Putamen (tissue), 1 donor: ENCODE measurements at regions not wholly inside any gene's neighbourhood (a gene's known extent, or its start where the extent isn't known, plus 50 kb on each side); places are given as distances from the start of the nearest gene placed in this dataset.

Source experiments
- DNase-seq: peaks from one replicate; pipeline ENCODE4 v3.0.0-alpha.2; 2016; ENCODE audit warnings: low spot score

- no peak for DNase-seq
Observed at GRCh38 chr5:148012801-148013200, 51.0 kb upstream of the SPINK5 start.

GRCh38 chr5:148011398-148012137, 52.2 kb upstream of the SPINK5 start:
- no peak for DNase-seq

- DNase-seq = no peak
Observed at GRCh38 chr5:148005788-148006520, 57.8 kb upstream of the SPINK5 start.

GRCh38 chr5:148003226-148003625, 60.6 kb upstream of the SPINK5 start:
- no peak for DNase-seq

GRCh38 chr5:148002451-148002850, 61.3 kb upstream of the SPINK5 start:
- no peak for DNase-seq

GRCh38 chr5:148000036-148000435, 63.7 kb upstream of the SPINK5 start:
- DNase-seq = no peak

- DNase-seq = no peak
Observed at GRCh38 chr5:147998704-147999103, 65.1 kb upstream of the SPINK5 start.

- no peak for DNase-seq
Observed at GRCh38 chr5:147997486-147997885, 66.3 kb upstream of the SPINK5 start.

- DNase-seq = no peak
Observed at GRCh38 chr5:147996379-147996778, 67.4 kb upstream of the SPINK5 start.

GRCh38 chr5:147995846-147996245, 67.9 kb upstream of the SPINK5 start:
- DNase-seq = no peak

GRCh38 chr5:147989994-147990393, 73.8 kb upstream of the SPINK5 start:
- DNase-seq = no peak

GRCh38 chr5:147989239-147989638, 74.5 kb upstream of the SPINK5 start:
- DNase-seq = no peak

- no peak for DNase-seq
Observed at GRCh38 chr5:147986134-147986757, 77.5 kb upstream of the SPINK5 start.

- DNase-seq = no peak
Observed at GRCh38 chr5:147985608-147986007, 78.2 kb upstream of the SPINK5 start.

GRCh38 chr5:147983742-147984141, 77.4 kb upstream of the C5orf46 start:
- DNase-seq = no peak

GRCh38 chr5:147981074-147981473, 74.7 kb upstream of the C5orf46 start:
- no peak for DNase-seq

GRCh38 chr5:147979761-147980160, 73.4 kb upstream of the C5orf46 start:
- DNase-seq = no peak

GRCh38 chr5:147972076-147972840, 65.9 kb upstream of the C5orf46 start:
- DNase-seq = no peak

- DNase-seq = no peak
Observed at GRCh38 chr5:147971472-147971871, 65.1 kb upstream of the C5orf46 start.

- no peak for DNase-seq
Observed at GRCh38 chr5:147968855-147969254, 62.5 kb upstream of the C5orf46 start.

GRCh38 chr5:147966829-147967228, 60.5 kb upstream of the C5orf46 start:
- DNase-seq = no peak

- DNase-seq = no peak
Observed at GRCh38 chr5:147966326-147966725, 60.0 kb upstream of the C5orf46 start.
